ENCODE measurements at regions not wholly inside any gene's neighbourhood (a gene's known extent, or its start where the extent isn't known, plus 50 kb on each side); places are given as distances from the start of the nearest gene placed in this dataset.

DNA sequence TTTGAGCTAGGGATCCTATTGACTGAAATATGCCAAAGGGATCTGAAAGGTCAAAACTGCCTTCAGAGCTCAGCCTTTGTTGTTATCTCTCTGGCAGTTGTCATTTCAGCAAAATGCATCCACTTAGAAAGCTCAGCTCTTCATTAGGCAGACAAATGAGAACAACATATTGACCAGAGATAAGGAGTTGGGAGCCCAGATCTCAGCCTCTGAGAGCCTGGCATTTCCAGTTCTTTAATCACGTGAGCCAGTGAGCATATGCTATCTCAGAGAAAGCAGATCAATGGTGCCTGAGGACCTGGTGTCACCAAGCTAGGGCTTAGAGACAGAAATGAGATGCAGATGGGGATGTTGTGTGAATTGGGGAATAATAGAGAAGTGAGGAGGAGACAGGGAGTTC, 101.1 kb downstream of the DAD1 start:
- TF ChIP-seq, protein P1, sequence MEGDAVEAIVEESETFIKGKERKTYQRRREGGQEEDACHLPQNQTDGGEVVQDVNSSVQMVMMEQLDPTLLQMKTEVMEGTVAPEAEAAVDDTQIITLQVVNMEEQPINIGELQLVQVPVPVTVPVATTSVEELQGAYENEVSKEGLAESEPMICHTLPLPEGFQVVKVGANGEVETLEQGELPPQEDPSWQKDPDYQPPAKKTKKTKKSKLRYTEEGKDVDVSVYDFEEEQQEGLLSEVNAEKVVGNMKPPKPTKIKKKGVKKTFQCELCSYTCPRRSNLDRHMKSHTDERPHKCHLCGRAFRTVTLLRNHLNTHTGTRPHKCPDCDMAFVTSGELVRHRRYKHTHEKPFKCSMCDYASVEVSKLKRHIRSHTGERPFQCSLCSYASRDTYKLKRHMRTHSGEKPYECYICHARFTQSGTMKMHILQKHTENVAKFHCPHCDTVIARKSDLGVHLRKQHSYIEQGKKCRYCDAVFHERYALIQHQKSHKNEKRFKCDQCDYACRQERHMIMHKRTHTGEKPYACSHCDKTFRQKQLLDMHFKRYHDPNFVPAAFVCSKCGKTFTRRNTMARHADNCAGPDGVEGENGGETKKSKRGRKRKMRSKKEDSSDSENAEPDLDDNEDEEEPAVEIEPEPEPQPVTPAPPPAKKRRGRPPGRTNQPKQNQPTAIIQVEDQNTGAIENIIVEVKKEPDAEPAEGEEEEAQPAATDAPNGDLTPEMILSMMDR (optimal IDR thresholded peaks at IDR 0.05 in 1 of 3, IDR thresholded peaks at IDR 0.05 in 1 of 3, conservative IDR thresholded peaks at IDR 0.05 in 1 of 3; ENCODE audit: extremely low read depth in 1 of 3, insufficient read depth in 2 of 3, low read length in 3 of 3): no peak
- no peak for TF ChIP-seq EZH2 (IDR thresholded peaks at IDR 0.05; ENCODE audit: low read length)
